ENCODE measurements at regions not wholly inside any gene's neighbourhood (a gene's known extent, or its start where the extent isn't known, plus 50 kb on each side); places are given as distances from the start of the nearest gene placed in this dataset.

- no peak for DNase-seq (ENCODE audit: low read depth in 2 of 2)
These were observed 120.2 kb upstream of the MLN start for GRCh38 chr6:33923857-33924514.

- no peak for DNase-seq (ENCODE audit: low read depth in 2 of 2)
These were observed 117.9 kb upstream of the MLN start for GRCh38 chr6:33921745-33922144.

- DNase-seq (ENCODE audit: low read depth in 2 of 2), result no peak
These were observed 114.4 kb upstream of the MLN start for GRCh38 chr6:33918175-33918695.

- DNase-seq (ENCODE audit: low read depth in 2 of 2), result no peak
These were observed 111.3 kb upstream of the MLN start for GRCh38 chr6:33915134-33915533.

GRCh38 chr6:33914645-33915044 lies 110.8 kb upstream of the MLN start:
- no peak for DNase-seq (ENCODE audit: low read depth in 2 of 2)

GRCh38 chr6:33912195-33912594 lies 108.4 kb upstream of the MLN start:
- no peak for DNase-seq (ENCODE audit: low read depth in 2 of 2)

- no peak for DNase-seq (ENCODE audit: low read depth in 2 of 2)
These were observed 107.7 kb upstream of the MLN start for GRCh38 chr6:33911488-33911887.

- DNase-seq (ENCODE audit: low read depth in 2 of 2), result no peak
These were observed 106.8 kb upstream of the MLN start for GRCh38 chr6:33910594-33910993.

- DNase-seq (ENCODE audit: low read depth in 2 of 2), result no peak
These were observed 105.9 kb upstream of the MLN start for GRCh38 chr6:33909737-33910136.

GRCh38 chr6:33908025-33908424 lies 104.2 kb upstream of the MLN start:
- peak in 1 of 2 donors; percentile 17 for DNase-seq (ENCODE audit: low read depth in 2 of 2)

GRCh38 chr6:33907227-33907626 lies 103.4 kb upstream of the MLN start:
- no peak for DNase-seq (ENCODE audit: low read depth in 2 of 2)

GRCh38 chr6:33906439-33906838 lies 102.6 kb upstream of the MLN start:
- DNase-seq (ENCODE audit: low read depth in 2 of 2), result no peak

GRCh38 chr6:33905071-33905609 lies 101.3 kb upstream of the MLN start:
- DNase-seq (ENCODE audit: low read depth in 2 of 2), result no peak

GRCh38 chr6:33904747-33905065 lies 100.9 kb upstream of the MLN start:
- no peak for DNase-seq (ENCODE audit: low read depth in 2 of 2)

GRCh38 chr6:33904050-33904746 lies 100.4 kb upstream of the MLN start:
- no peak for DNase-seq (ENCODE audit: low read depth in 2 of 2)

- DNase-seq (ENCODE audit: low read depth in 2 of 2), result no peak
These were observed 99.8 kb upstream of the MLN start for GRCh38 chr6:33903579-33903978.

GRCh38 chr6:33902457-33902853 lies 98.7 kb upstream of the MLN start:
- DNase-seq (ENCODE audit: low read depth in 2 of 2), result no peak

GRCh38 chr6:33901822-33902456 lies 98.1 kb upstream of the MLN start:
- no peak for DNase-seq (ENCODE audit: low read depth in 2 of 2)

- DNase-seq (ENCODE audit: low read depth in 2 of 2), result no peak
These were observed 95.0 kb upstream of the MLN start for GRCh38 chr6:33898771-33899170.

GRCh38 chr6:33897189-33897780 lies 93.5 kb upstream of the MLN start:
- no peak for DNase-seq (ENCODE audit: low read depth in 2 of 2)

- DNase-seq (ENCODE audit: low read depth in 2 of 2), result no peak
These were observed 92.8 kb upstream of the MLN start for GRCh38 chr6:33896391-33897188.
